Stimulated activated CD4-positive, alpha-beta T cell treated with anti-CD3 and anti-CD28 coated beads, TNF-alpha, amount 100 ng/mL, for 1 hour (primary cell): ENCODE measurements at regions not wholly inside any gene's neighbourhood (a gene's known extent, or its start where the extent isn't known, plus 50 kb on each side); places are given as distances from the start of the nearest gene placed in this dataset.

ENCODE experiments used
- DNase-seq, 3 donors: peaks; one replicate each; pipeline ENCODE4 v3.0.0-alpha.2; 2020; ENCODE audit warnings: low read depth in 3 of 3, low spot score in 1 of 3

DNA sequence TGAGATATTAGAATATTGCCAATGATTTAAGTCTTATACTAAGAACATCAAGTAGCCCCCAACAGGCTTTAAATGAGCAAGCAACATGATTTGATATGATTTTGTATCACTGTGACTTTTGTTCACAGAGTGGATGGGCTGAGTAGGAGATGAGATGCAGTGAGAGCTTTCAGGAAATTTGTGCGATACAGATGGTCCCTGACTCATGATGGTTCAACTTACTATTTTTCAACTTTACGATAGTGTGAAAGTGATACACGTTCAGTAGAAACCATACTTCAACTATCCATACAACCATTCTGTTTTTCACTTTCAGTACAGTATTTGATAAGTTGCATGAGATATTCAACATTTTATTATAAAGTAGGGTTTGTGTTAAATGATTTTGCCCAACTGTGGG, 78.7 kb upstream of the NWD2 start:
- DNase-seq, result no peak

DNA sequence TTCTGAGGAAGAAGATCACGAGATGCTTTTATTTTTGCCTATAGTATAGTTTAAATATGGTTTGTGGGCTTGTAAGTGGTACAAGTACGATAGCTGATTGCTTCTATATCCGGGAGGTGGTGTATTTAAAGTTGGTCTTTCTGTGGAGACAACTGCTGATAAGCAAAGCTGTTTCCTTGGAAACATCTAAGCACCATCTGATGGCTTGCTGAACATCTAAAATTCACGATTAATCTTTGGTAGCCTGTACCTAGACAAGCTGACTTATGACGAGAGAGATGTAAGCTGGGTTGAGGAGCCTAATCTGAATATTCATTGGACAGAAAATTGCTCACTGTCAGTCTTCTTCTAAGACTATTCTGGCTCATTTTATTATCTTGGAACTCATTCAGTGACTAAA, 74.6 kb upstream of the NWD2 start:
- DNase-seq, result no peak

DNA sequence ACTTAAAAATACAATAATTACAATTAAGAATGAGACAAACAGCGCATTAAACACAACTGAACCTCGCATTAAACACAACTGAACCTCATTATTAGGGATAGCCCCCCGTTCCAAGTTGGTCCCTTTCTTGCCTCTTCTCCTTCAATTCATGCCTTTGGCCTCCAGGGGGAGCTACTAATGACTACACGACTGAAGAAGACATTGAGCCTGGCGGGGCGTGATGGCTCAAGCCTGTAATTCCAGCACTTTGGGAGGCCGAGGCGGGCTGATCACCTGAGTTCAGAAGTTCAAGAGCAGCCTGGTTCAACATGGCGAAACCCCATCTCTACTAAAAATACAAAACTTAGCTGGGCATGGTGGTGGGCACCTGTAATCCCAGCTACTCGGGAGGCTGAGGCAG, 56.4 kb upstream of the NWD2 start:
- DNase-seq, result no peak
